NCI-H2196 treated with DMSO at 0.1 percent for 48 hours (cell line): ENCODE measurements at regions not wholly inside any gene's neighbourhood (a gene's known extent, or its start where the extent isn't known, plus 50 kb on each side); places are given as distances from the start of the nearest gene placed in this dataset.

Source experiments
- DNase-seq: peaks from one replicate; lab custom pipeline; 2025; ENCODE audit not compliant: unreplicated experiment; lab: John Stamatoyannopoulos, UW

DNA sequence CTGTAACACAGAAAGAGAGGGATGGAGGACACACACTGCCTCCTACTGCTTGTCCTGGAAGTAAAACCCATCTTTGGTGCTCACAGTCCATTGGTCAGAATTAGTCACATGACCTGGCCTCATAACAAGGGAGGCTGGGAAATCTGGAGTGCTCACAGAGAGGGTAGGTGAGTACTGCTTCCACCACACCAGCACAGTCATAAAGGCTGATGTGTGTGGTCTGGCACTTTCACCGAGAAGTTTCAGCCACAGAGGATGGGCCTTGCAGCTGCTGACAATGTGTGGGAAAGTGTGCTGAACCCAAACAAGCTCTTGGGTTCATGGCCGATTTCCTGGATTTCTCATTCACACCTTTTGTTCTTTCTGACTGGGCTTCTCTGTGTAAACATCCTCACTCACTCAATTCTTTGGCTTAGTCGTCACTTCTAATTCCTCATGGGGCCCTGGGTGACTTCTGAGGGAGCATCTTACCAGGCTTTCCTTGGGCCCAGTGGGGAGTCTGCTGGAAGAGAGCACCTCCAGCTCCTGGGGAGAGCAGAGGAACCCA, 100.7 kb downstream of the ASB7 start:
- DNase-seq, result no peak

DNA sequence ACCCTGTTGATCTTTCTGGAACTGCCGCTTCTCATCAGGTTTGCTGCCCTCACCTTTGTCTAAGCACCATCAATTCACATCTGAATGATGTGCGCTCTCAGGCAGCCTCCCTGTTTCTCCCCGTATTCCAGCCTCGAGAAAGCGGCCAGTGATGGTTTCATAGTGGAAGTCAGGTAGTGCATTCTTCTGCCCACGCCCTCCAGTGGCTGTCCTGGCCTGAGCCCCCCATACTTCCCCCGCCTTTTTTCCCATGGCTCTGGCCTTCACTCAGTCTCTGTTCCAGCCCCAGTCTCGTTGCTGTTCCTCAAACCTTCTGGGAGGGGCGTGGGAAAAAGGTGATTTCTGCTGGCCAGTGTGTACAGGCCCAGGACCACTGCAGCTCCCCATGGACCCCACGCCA, 101.3 kb downstream of the ASB7 start:
- DNase-seq, result no peak

DNA sequence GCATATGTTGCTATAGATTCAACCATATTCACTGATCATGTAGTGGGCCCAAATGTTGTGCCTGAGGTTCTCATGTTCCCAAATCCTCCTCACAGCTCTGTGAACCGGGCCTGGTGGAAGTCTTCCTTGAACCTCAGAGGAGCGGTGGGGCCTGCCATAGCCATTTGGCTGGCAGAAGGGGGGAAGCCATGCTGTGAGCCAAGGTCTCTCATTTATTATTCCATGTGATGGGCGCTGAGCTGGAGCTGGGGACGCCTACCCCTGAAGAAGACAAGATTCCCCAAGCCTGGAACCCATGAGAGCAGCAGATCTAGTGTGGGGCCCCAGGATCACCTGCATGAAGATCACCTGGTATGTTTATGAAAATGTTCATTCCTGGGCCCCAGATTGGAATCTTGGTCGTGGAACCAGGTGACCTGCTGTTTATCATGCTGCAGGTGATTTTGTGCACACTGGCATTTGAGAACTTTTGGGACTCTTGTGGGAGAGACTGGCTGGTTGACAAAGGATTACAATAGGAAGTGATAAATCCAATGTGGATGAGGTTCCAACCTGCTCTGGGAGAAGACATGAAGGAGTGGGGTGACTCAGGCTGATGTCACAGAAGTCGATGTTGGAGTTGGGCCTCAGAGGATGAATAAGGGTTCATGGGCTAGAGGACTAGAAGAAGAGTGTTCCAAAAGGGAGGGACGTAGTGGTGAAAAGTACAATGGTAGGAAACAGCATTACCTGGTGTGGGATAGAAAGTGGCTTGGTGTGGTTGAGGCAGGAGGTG, 102.1 kb downstream of the ASB7 start:
- no peak for DNase-seq

DNA sequence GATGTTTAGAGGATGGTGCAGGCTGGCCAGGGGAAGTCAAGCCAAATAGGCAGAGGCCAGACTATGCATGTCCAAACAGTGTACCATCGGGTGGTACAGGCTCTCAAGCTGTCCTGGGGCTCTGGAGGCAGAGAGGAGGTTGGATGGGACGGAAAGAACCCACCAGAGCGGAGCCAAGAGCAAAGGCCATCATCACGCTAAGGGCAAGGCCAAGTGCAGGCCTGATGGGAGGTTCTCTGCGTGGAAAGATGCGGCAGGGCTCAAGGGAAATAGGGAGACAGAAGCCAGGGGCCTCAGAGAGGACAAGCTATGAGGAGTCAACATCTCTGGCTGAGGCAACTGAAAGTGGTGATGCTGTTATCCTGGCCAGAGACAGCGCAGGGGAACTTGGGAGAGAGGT, 102.7 kb downstream of the ASB7 start:
- no peak for DNase-seq

DNA sequence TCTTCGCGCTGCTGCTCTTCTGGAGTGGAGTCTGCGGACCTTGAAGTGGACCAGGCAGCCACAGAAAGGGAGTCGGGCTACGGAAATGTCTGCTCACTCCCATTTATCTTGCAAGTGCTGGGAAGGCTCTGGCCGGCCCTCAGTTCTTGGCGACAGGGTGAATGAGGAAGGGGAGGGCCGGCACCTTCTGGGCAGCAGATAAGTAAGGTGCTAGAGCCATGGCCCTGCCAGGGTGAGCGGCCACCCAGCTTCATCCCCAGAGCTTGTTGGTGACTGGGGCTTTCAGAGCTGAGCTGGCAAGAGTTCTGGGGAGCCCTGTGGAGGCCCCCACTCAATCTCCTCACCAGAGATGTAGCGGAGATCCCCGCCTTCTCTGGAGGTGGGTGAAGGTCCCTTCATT, 103.5 kb downstream of the ASB7 start:
- DNase-seq, result no peak

DNA sequence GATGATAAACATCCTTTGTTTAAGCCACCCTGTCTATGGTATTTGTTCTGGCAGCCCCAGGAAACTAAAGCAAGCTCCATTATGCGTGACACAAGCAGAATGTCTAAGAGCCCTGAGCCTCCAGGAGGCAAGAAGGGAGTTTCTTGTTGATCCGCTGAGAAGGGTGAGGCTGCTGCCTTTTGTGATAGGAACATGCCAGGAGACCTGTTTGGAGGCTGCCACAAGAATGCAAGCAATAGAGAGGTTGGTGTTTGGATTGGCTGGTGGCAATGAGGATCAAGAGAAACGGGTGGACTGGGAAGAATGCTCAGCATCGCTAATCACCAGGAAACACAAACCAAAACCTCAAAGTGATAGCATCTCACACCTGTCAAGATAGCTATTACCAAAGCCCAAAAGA, 104.8 kb downstream of the ASB7 start:
- DNase-seq, result no peak

DNA sequence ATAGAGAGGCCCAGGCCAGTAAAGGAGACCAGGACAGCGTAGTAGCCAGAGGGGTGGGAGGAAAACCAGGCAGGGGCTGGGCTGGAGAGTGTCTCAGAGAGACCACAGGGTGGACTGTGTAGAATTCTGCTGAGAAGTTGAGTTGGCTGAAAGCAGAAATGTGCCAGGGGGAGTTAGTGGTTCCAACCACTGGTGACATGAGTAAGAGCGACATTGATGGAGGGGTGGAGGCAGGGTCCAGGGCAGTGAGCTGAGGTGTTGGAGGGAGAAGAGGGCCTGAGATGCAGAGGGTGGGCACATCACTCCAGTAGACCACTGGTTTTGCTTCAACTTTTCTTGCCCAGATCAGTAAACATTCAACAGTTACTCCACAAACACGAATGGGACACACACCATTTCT, 106.5 kb downstream of the ASB7 start:
- no peak for DNase-seq

DNA sequence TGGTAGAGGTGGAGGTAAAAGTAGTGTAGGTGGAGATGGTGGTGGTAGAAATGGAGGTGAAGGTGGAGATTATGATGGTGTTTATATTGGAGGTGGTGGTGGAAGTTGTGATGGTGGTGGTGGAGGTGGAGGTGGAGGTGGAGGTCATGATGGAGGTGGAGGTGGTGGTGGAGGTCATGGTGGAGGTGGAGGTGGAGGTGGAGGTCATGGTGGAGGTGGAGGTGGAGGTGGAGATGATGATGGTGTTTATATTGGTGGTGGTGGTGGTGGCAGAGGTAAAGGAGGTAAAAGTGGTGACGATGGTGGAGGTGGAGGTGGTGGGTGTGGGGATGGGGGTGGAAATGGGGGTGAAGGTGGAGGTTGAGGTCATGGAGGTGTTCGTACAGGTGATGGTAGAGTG, 107.8 kb downstream of the ASB7 start:
- no peak for DNase-seq

DNA sequence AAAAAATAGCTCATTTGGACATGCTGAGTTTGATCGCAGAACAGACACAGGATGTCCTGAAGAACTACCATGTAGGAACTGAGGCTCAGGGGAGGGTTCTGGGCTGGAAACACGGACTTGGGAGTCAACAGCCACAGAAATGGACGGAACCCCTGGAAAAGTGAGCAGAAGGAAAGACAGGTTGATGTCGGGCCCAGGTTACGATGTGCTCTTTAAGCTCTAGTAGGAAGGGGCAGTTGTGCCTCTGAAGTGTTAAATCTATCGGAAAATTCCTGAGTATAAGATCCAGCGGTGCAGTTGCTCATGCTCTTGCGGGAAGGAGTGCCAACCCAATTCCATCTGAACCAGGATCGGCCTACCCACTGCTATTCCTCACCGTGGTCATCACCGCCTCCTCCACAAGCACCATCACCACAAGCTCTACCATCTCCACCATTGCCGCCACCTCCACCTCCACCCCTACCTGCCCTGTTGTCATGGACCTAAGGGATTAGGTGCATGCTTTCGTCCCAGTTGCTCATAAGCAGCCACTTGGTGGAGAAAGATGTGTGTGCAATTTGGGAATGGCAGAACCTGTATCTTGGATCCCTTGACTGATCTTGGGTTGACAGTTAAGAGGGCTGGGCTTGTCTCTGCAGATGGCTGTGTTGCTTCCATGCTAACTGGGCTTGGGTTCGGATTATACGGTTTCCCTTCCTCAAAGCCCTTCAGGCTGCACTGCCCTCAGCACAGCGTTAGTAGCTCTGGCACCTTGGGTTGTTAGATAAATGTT, 108.5 kb downstream of the ASB7 start:
- no peak for DNase-seq

DNA sequence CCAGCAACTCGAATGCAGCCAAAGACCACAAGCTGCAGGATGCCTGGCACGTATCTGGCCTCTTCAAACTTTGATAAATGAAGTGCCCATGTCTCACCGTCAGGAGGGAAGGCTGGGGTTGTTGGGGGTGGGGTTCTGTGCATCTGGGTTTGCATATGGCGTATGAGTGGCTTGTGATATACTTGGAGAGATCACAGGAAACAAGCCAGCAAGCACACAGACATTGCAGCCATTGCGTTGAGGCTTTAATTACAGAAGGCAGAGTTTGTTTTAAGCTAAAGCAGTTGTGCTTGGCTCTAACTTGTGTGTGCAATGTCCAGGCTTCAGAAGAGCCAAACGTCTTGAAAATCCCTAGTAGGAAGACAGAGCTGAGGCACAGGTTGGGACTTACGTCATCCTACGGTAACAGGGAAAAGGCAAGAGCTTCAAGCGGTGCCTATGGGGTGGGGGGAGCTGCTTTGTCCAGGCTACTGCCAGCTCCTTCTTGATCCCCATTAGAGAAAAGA, 109.2 kb downstream of the ASB7 start:
- DNase-seq, result no peak

DNA sequence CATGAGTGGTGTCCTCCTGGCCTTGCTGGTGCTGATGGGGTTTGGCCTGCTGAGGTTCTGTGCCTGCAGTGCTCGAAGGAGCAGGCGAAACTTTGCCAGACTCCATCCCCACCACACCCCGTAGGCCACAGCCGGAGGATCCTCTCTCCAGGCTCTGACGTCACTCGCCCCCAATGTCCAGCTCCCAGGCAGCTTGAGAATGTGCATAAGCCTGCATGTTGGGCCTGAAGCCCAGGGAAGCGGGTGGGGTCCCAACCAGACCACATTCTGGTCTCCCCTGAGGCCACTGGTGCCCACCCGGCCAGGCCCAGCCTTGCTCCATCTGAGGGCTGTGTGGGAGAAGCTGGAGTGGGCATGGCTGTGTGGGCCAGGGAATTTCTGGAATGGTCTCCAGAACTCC, 109.8 kb downstream of the ASB7 start:
- DNase-seq, result no peak

DNA sequence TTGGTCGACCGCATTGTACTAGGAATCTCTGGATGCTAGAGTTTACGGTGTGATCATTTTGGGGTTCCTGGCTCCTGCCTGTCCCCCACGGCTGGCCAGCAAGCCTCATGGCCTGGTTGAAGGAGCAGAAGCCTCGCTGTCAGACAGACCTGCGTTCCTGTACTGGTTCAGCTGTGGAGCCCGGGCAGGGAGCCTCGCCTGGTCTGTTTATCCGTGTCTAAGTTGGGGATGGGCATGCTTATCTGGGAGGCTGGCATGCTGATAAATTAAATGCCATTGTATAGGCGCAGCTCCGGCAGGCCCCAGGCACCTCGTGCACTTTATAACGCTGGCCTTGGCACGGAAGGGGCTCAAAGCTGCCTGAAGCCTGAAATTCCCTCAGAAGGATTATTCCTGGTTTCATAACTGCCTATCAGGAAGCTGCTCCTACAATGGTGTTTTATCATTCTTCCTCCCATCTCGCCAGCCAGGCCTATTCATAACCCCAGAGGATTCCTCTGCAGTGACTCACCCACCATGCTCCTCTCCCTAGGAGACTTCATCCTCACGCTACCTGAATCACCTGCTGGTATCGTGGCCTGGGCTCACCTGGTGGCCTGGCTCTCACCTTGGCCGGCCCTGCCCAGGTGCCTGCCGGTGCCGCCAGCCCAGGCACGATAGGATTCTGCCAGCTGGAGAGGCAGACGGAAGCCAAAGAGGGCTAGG, 110.9 kb downstream of the ASB7 start:
- DNase-seq, result peak; percentile 33

DNA sequence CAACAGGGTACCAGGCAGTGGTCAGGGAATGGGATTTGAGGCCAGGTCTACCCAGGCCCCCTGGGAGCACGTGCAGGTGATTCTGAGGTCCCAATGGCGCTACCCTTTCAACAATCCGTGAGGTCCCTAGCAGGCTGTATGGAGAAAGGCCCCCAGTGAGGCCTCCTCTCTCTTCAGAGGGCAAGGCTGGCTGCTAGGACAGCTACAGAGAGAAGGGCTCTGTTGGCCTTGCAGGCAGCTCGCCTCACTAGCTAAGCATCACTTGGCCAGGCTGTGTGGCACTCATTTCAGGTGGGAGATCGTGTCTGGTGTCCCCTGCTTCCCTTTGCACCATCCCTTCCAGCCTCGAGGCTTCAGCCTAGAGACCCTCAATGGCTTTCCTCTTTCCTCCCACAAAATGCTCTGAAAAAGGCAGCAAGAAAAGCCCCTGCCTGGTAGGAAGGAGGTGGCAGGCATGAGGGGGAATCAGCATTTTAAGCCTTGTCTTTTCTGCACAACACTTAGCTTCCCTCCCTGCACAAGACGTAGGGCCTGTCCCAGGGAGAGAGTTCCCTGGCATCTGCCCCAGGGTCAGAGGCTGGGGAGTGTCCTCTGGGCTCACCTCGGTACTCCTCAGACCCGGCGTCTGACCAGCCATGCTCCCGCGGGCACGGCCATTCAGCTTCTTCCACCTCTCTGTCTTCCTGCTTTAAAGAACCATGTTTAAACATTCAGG, 111.8 kb downstream of the ASB7 start:
- DNase-seq, result no peak

DNA sequence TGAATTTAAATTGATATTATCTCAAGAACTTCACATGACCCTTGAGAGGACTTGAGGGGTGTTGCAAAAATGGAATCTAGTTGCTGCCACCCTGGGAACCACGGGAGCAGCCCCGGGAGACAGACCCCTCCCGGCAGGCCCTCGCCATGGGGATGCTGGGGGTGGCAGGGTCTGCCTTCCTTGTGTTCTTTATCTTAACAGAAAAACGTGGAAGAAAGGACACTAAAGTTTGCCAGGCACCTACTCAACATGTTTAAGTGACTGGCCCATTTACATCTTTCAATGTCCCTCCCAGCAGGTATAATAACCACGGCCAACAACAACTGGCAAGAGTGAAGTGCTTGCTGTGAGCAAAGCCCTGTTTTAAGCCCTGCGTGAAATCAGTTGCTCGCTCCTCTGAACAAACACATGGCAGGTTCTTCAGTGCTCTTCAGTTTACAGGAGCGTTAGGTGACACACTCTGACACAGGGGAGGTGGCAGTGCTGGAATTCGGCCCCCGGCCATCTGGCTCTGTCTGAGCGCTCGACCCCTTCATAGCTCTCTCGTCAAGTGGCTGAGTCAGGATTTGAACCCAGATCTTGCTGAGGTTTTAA, 112.5 kb downstream of the ASB7 start:
- DNase-seq, result no peak

DNA sequence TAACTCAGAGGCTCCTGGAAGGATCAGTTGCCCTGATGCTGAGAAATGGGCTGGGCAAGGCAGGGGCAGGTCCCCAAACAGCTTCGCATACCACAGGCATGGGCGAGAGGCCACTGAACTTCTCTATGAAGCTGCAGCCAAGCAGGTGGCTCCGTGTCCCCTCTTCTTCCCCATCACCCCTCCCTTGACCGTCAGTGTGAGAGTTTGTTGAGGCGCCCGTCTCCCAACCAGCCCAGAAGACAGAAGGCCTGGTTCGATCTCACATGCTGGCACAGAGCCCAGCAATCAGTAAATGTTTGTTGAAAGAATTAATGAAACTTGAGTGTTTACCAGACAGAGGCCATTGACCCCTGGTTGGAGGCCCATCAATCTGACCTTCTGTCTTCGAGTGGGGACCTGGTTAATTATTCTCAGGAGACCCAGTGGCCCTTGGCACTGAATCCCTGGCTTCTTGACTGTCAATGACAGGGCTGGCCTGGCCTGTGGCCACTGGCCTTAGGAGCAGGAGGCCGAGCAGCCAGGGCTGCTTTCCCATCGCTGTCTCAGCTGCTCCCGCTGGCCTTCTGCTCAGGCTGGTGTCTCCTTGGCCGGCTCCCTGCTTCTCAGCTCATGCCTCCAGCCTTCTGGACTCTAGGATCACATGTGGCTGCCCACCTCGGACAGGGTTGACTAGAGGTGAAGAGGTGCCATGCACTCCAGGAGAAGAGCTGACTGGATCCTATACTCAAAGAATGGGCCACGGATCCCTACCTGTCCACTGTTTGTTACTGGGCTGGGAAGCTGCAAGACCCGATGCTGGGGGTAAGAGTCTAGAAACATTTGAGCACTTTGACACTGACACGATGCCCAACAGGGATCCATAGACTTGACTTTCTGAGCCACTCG, 113.4 kb downstream of the ASB7 start:
- peak; percentile 24 for DNase-seq

DNA sequence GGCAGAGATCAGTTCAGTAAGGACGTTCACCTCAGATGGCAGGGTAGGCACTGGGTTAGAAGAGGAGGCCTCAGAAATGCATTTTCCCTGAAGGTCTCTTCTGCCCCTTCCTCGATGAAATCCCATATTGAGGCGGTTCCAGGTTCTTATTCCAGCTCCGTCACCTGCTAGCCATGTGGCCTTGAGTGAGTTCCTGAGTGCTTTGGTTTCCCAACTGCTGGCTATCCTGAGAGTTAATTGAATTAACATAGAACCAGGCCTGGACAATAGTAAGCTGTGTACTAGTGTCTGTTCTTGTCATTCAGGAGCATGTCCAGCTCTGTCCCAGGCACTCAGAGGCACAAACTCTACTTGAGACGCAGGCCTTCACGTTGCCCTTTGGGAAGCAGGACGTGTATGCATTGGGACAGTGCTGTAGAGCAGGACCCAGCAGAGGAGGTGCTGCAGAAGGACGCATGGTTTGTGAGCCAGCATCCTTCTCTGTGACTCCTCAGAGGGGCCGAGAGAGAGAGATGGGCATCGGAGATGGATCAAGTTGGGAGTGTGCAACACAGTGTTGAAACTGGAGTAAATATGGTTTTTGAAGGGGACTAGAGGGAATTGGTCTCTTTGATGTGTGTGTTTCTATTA, 114.2 kb downstream of the ASB7 start:
- no peak for DNase-seq

DNA sequence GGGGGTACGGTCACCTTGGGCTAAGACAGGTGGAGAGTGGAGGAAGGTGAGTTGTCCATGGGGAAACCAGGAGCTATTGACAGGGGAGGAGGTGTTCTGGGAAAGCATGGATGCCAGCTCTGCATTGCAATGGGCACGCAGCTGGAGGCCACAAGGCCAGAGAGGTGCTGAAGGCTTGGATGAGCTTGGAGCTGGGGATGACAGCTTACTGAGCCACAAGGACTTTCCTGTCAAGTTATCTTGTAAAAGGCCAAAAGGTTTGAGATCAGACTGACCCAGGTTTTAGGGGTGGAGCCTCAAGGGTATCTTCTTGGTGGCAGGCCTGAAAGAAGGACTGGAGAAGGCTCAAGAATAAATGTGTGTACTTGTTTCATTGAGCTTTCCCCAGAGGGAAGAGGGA, 115.2 kb downstream of the ASB7 start:
- DNase-seq, result no peak

DNA sequence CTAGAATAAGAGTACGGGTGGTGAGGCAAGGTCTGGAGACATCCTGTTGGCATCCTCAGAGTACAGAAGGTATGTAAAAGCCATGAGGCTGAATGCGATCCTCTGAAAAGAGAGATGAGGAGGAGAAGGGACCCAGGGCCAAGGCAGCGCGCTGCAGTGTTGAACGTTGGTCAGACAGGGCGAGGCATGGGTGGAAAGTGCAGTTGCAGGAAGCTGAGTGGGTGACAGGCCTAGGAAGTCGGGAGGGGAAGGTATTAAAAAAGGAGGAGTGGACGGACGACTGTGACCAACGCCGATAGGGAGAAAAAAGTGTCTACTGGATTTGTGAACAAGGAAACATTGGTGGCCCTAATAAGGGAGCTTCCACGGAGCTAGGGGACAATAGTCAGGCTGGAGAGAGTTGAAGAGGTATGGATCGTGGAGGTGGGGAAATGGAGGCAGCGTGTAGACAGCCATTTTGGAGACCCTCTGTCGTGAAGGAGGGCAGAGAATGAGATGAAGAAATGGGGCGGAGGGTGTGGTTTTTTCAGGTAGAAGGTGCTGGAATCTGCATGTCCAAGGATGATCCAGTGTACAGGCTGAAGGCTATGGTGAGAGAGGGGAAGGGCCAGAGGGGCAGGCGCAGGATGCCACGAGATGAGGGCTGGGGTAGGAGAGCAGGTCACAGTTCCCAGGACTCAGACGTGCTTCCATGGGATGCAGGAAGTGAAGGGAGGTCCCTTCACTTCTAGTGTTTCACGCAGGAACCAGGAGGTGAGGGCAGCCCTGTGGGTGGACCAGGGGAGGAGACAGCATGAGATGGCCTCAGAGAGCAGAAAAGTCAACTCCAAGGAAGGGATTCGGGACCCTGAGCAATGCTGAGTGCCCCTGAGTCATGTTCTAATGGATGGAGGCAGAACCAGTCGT, 115.9 kb downstream of the ASB7 start:
- DNase-seq, result no peak
